ENCODE measurements at regions not wholly inside any gene's neighbourhood (a gene's known extent, or its start where the extent isn't known, plus 50 kb on each side); places are given as distances from the start of the nearest gene placed in this dataset.
"Not testable (repeated sequence)": the region's sequence is repeated elsewhere in the genome, so short reads cannot be mapped to it uniquely, and the experiment has no call there.

DNA sequence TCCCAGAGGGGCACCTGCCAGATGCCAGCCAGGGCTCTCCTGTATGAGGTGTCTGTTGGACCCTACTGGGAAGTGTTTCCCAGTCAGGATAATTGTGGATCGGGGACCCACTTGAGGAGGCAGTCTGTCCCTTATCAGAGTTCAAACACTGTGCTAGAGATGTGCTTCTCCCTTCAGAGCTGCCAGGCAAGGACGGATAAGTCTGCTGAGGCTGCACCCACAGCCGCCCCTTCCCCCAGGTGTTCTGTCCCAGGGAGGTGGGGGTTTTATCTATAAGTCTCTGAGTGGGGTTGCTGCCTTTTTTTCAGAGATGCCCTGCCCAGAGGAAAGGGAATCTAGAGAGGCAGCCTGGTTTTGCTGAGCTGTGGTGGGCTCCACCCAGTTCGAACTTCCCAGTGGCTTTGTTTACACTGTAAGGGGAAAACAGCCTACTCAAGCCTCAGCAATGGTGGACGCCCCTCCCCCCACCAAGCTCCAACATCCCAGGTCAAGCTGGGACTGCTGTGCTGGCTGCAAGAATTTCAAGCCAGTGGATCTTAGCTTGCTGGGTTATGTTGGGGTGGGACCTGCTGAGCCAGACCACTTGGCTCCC is 324.0 kb upstream of the SETBP1 start:
- Histone ChIP-seq H3K4me1 (no peaks in the 10 kb centered on the region), H3K4me3 (no peak overlapping the region), H3K27ac (no peak overlapping the region), H3K27me3 (no peaks in the 10 kb centered on the region), H3K36me3 (no peaks in the 10 kb centered on the region), H3K9me3 (peaks cover 0 to 13% (median 3%) of the 10 kb centered on the region in 3 donors)
- no peak for DNase-seq
- intact Hi-C loops (cut with DNase I; ENCODE audit: low total_unique reads) = no loop called here
- TF ChIP-seq, protein P1, sequence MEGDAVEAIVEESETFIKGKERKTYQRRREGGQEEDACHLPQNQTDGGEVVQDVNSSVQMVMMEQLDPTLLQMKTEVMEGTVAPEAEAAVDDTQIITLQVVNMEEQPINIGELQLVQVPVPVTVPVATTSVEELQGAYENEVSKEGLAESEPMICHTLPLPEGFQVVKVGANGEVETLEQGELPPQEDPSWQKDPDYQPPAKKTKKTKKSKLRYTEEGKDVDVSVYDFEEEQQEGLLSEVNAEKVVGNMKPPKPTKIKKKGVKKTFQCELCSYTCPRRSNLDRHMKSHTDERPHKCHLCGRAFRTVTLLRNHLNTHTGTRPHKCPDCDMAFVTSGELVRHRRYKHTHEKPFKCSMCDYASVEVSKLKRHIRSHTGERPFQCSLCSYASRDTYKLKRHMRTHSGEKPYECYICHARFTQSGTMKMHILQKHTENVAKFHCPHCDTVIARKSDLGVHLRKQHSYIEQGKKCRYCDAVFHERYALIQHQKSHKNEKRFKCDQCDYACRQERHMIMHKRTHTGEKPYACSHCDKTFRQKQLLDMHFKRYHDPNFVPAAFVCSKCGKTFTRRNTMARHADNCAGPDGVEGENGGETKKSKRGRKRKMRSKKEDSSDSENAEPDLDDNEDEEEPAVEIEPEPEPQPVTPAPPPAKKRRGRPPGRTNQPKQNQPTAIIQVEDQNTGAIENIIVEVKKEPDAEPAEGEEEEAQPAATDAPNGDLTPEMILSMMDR (IDR thresholded peaks at IDR 0.05) = no peak

DNA sequence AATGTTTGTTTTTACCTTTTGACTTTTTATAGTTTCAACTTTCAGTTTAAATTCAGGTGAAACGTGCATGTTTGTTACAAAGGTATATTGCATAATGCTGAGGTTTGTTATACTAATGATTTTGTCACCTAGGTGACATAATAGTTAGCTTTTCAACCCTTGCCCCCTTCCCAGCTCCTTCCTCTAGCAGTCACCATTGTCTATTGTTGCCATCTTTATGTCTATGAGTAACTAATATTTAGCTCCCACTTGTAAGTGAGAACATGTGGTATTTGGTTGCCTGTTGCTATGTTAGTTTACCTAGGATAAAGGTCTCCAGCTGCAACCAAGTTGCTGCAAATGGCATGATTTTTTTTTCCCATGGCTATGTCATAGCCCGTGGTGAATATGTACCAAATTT is 322.3 kb upstream of the SETBP1 start:
- Histone ChIP-seq H3K36me3 (no peaks in the 10 kb centered on the region), H3K9me3 (peaks cover 0 to 13% (median 3%) of the 10 kb centered on the region in 3 donors), H3K27ac (no peak overlapping the region), H3K4me1 (no peaks in the 10 kb centered on the region), H3K27me3 (no peaks in the 10 kb centered on the region), H3K4me3 (no peak overlapping the region)
- intact Hi-C loops (cut with DNase I; ENCODE audit: low total_unique reads) = no loop called here
- DNase-seq = no peak
- TF ChIP-seq, protein P1 (IDR thresholded peaks at IDR 0.05) = no peak

DNA sequence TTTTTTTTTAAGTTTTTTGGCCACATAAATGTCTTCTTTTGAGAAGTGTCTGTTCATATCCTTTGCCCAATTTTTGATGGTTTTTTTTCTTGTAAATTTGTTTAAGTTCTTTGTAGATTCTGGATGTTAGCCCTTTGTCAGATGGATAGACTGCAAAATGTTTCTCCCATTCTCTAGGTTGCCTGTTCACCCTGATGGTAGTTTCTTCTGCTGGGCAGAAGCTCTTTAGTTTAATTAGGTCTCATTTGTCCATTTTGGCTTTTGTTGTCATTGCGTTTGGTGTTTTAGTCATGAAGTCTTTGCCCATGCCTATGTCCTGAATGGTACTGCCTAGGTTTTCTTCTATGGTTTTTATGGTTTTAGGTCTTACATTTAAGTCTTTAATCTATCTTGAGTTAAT is 320.9 kb upstream of the SETBP1 start:
- H3K4me3 ChIP-seq; H3K27me3 ChIP-seq; DNase-seq; H3K4me1 ChIP-seq; H3K9me3 ChIP-seq; H3K27ac ChIP-seq; intact Hi-C loops (cut with DNase I; ENCODE audit: low total_unique reads); H3K36me3 ChIP-seq: not testable (repeated sequence)

DNA sequence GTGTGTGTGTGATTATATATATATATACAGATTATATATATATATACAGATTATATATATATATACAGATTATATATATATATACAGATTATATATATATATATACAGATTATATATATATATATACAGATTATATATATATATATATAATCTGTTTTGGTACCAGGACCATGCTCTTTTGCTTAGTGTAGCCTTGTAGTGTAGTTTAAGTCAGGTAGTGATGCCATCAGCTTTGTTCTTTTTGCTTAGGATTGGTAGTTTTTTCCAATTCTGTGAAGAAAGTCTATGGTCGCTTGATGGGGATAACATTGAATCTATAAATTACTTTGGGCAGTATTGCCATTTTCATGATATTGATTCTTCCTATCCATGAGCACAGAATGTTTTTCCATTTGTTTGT is 318.5 kb upstream of the SETBP1 start:
- intact Hi-C loops (cut with DNase I; ENCODE audit: low total_unique reads); H3K27ac ChIP-seq; H3K4me3 ChIP-seq; H3K36me3 ChIP-seq; H3K27me3 ChIP-seq; DNase-seq; H3K4me1 ChIP-seq; H3K9me3 ChIP-seq: not testable (repeated sequence)

DNA sequence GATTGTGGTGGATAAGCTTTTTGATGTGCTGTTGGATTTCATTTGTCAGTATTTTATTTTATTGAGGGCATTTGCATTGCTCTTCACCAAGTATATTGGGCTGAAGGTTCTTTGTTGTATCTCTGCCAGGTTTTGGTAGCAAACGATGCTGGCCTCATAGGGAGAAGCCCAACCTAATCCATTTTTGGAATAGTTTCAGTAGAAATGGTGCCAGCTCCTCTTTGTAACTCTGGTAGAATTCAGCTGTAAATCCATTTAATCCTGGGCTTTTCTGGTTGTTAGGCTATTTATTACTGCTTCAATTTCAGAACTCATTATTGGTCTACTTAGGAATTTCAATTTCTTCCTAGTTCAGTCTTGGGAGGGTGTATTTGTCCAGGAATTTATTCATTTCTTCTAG is 309.8 kb upstream of the SETBP1 start:
- intact Hi-C loops (cut with DNase I; ENCODE audit: low total_unique reads) = no loop called here
- Histone ChIP-seq H3K9me3 (peaks cover 0 to 11% (median 10%) of the 10 kb centered on the region in 3 donors), H3K4me1 (no peaks in the 10 kb centered on the region), H3K27ac (no peak overlapping the region), H3K27me3 (no peaks in the 10 kb centered on the region), H3K4me3 (no peak overlapping the region), H3K36me3 (no peaks in the 10 kb centered on the region)
- DNase-seq = no peak
- TF ChIP-seq, protein P1 (IDR thresholded peaks at IDR 0.05) = no peak

DNA sequence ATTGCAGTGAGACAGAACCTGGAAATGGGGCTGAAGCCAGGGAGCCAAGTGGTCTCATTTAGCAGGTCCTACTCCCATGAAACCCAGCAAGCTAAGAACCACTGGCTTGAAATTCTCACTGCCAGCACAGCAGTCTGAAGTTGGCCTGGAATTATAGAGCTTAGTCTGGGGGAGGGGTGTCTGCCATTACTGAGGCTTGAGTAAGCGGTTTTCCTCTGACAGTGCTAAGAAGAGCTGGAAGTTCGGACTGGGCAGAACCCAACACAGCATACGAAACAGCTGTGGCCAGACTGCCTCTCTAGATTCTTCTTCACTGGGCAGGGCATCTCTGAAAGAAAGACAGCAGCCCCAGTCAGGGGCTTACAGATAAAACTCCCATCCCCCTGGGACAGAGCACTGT is 305.7 kb upstream of the SETBP1 start:
- TF ChIP-seq, protein P1 (IDR thresholded peaks at IDR 0.05) = no peak
- no peaks in the 10 kb centered on the region for H3K36me3 ChIP-seq
- DNase-seq = no peak
- no peaks in the 10 kb centered on the region for H3K4me1 ChIP-seq
- intact Hi-C loops (cut with DNase I; ENCODE audit: low total_unique reads) = no loop called here
- H3K27ac ChIP-seq = no peak overlapping the region
- no peaks in the 10 kb centered on the region for H3K27me3 ChIP-seq
- H3K4me3 ChIP-seq = no peak overlapping the region
- peaks cover 0 to 11% (median 10%) of the 10 kb centered on the region in 3 donors for H3K9me3 ChIP-seq

DNA sequence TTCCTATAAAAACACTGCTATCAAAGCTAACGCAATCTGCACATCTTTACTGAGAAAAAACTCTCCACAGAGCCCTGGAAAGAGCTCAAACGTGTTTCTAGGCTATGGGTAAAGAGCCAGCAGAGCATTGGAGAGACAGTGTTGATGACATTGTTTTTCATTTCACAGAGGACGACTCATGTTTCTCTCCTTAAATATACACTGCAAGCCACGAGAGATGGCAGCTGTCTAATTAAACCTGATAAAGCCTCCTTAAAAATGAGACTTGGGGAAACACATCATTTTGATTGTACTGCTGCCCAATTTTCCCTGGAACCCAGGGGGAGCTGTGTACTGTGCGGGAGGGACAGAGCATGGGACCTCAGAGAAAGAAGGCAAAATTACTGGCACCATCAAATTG is 294.3 kb upstream of the SETBP1 start:
- H3K4me3 ChIP-seq = no peak overlapping the region
- DNase-seq = no peak
- H3K36me3 ChIP-seq = no peaks in the 10 kb centered on the region
- peaks cover 0 to 12% (median 4%) of the 10 kb centered on the region in 4 donors for H3K4me1 ChIP-seq
- TF ChIP-seq, protein P1 (IDR thresholded peaks at IDR 0.05) = no peak
- no peak overlapping the region for H3K27ac ChIP-seq
- no peaks in the 10 kb centered on the region for H3K27me3 ChIP-seq
- H3K9me3 ChIP-seq = no peaks in the 10 kb centered on the region
- intact Hi-C loops (cut with DNase I; ENCODE audit: low total_unique reads) = no loop called here

Measured in tibial artery (tissue), 4 donors.